HEK293 (cell line): ENCODE measurements at regions not wholly inside any gene's neighbourhood (a gene's known extent, or its start where the extent isn't known, plus 50 kb on each side); places are given as distances from the start of the nearest gene placed in this dataset.

Experiments used
- CTCF ChIA-PET: fragments of 350-600 bp; formaldehyde crosslinking; extraction: SDS; loops from one replicate; lab custom pipeline; 2021; ENCODE audit warnings: antibody characterized with exemption; lab: Yijun Ruan, JAX
- POLR2A ChIA-PET: fragments of 300-600 bp; formaldehyde crosslinking; extraction: SDS; loops from one replicate; lab custom pipeline; 2020; ENCODE audit warnings: antibody characterized with exemption, inconsistent platforms; lab: Yijun Ruan, JAX
- H3K27ac ChIP-seq: fragments of 200-500 bp; sonication (Bioruptor generic); 2 replicates; pipeline ENCODE4 v1.5.1; 2014; ENCODE audit warnings: low read depth, low read length, control low read depth, inconsistent platforms; ENCODE audit errors: extremely low read depth
- H3K36me3 ChIP-seq, 2 experiments: fragments of 200-500 bp in 1 of 2; sonication (Bioruptor generic) in 1 of 2; 1 replicate in 1 of 2; 2 replicates in 1 of 2; pipeline ENCODE4 v1.5.1; 2014 to 2017; ENCODE audit warnings: inconsistent platforms in 2 of 2, low read length in 2 of 2; ENCODE audit not compliant: control insufficient read depth in 2 of 2, insufficient read depth in 1 of 2
- H3K4me1 ChIP-seq: fragments of 200-500 bp; sonication (Bioruptor generic); 2 replicates; pipeline ENCODE4 v1.5.1; 2014; ENCODE audit warnings: mild to moderate bottlenecking, low read length, inconsistent platforms; ENCODE audit not compliant: control insufficient read depth, insufficient read depth
- H3K4me3 ChIP-seq: 2 replicates; pipeline ENCODE4 v1.5.1; 2011; ENCODE audit warnings: low read depth, mild to moderate bottlenecking, control low read depth, low read length, moderate library complexity
- H3K9me3 ChIP-seq: fragments of 200-500 bp; sonication (Bioruptor generic); 2 replicates; pipeline ENCODE4 v1.5.1; 2014; ENCODE audit warnings: low read depth, low read length, inconsistent platforms; ENCODE audit not compliant: control insufficient read depth, insufficient read depth
- OSR2 ChIP-seq: fragments of 450-650 bp; formaldehyde crosslinking; IDR thresholded peaks from 2 replicates; pipeline ENCODE4 v1.5.1; 2016; ENCODE audit warnings: missing biosample characterization, missing genetic modification characterization
- REST ChIP-seq: fragments of 450-650 bp; formaldehyde crosslinking; IDR thresholded peaks from 2 replicates; pipeline ENCODE4 v1.5.1; 2016; ENCODE audit warnings: missing biosample characterization, missing genetic modification characterization
- SP3 ChIP-seq: fragments of 450-650 bp; formaldehyde crosslinking; IDR thresholded peaks from 2 replicates; pipeline ENCODE4 v1.5.1; 2016; ENCODE audit warnings: missing biosample characterization, missing genetic modification characterization
- YY2 ChIP-seq: fragments of 450-650 bp; formaldehyde crosslinking; IDR thresholded peaks from 2 replicates; pipeline ENCODE4 v1.5.1; 2016; ENCODE audit warnings: missing biosample characterization, missing genetic modification characterization
- ZBTB1 ChIP-seq: fragments of 450-650 bp; formaldehyde crosslinking; IDR thresholded peaks from 2 replicates; pipeline ENCODE4 v1.5.1; 2016; ENCODE audit warnings: missing biosample characterization, missing genetic modification characterization
- ZFP69B ChIP-seq: fragments of 450-650 bp; formaldehyde crosslinking; IDR thresholded peaks from 2 replicates; pipeline ENCODE4 v1.5.1; 2016; ENCODE audit warnings: missing biosample characterization, missing genetic modification characterization
- ZNF114 ChIP-seq: fragments of 450-650 bp; formaldehyde crosslinking; IDR thresholded peaks from 2 replicates; pipeline ENCODE4 v1.5.0; 2017; ENCODE audit warnings: missing biosample characterization, missing genetic modification characterization
- ZNF146 ChIP-seq: fragments of 450-650 bp; formaldehyde crosslinking; IDR thresholded peaks from 2 replicates; pipeline ENCODE4 v1.5.1; 2016; ENCODE audit warnings: missing biosample characterization, missing genetic modification characterization
- ZNF2 ChIP-seq: fragments of 450-650 bp; formaldehyde crosslinking; IDR thresholded peaks from 2 replicates; pipeline ENCODE4 v1.5.1; 2016; ENCODE audit warnings: missing biosample characterization, missing genetic modification characterization
- ZNF211 ChIP-seq: fragments of 450-650 bp; formaldehyde crosslinking; IDR thresholded peaks from 2 replicates; pipeline ENCODE4 v1.5.1; 2016; ENCODE audit warnings: low read depth, missing biosample characterization, missing genetic modification characterization
- ZNF23 ChIP-seq: fragments of 450-650 bp; formaldehyde crosslinking; IDR thresholded peaks from 2 replicates; pipeline ENCODE4 v1.5.1; 2016; ENCODE audit warnings: missing biosample characterization, missing genetic modification characterization, borderline replicate concordance
- ZNF26 ChIP-seq: fragments of 450-650 bp; formaldehyde crosslinking; IDR thresholded peaks from 2 replicates; pipeline ENCODE4 v1.5.1; 2016; ENCODE audit warnings: missing biosample characterization, missing genetic modification characterization
- ZNF292 ChIP-seq: fragments of 450-650 bp; formaldehyde crosslinking; IDR thresholded peaks from 2 replicates; pipeline ENCODE4 v1.5.1; 2016; ENCODE audit warnings: low read depth, missing biosample characterization, missing genetic modification characterization, borderline replicate concordance
- ZNF324 ChIP-seq: fragments of 450-650 bp; formaldehyde crosslinking; IDR thresholded peaks from 2 replicates; pipeline ENCODE4 v1.5.1; 2016; ENCODE audit warnings: missing biosample characterization, missing genetic modification characterization
- ZNF404 ChIP-seq: fragments of 450-650 bp; formaldehyde crosslinking; IDR thresholded peaks from 2 replicates; pipeline ENCODE4 v1.5.1; 2017; ENCODE audit warnings: missing biosample characterization, missing genetic modification characterization
- ZNF416 ChIP-seq: fragments of 450-650 bp; formaldehyde crosslinking; IDR thresholded peaks from 2 replicates; pipeline ENCODE4 v1.5.1; 2016; ENCODE audit warnings: missing biosample characterization, missing genetic modification characterization
- ZNF548 ChIP-seq: fragments of 450-650 bp; formaldehyde crosslinking; IDR thresholded peaks from 2 replicates; pipeline ENCODE4 v1.5.1; 2016; ENCODE audit warnings: missing biosample characterization, missing genetic modification characterization
- ZNF561 ChIP-seq: fragments of 450-650 bp; IDR thresholded peaks from 2 replicates; pipeline ENCODE4 v1.5.1; 2018; ENCODE audit warnings: missing biosample characterization, missing genetic modification characterization, borderline replicate concordance
- ZNF600 ChIP-seq: fragments of 450-650 bp; formaldehyde crosslinking; IDR thresholded peaks from 2 replicates; pipeline ENCODE4 v1.5.1; 2016; ENCODE audit warnings: missing biosample characterization, missing genetic modification characterization
- ZNF658 ChIP-seq: fragments of 450-650 bp; formaldehyde crosslinking; IDR thresholded peaks from 2 replicates; pipeline ENCODE4; 2016; ENCODE audit warnings: missing biosample characterization, missing genetic modification characterization
- ZNF660 ChIP-seq: fragments of 450-650 bp; IDR thresholded peaks from 2 replicates; pipeline ENCODE4 v1.5.1; 2018; ENCODE audit warnings: missing biosample characterization, mild to moderate bottlenecking, missing genetic modification characterization
- ZNF704 ChIP-seq: fragments of 450-650 bp; formaldehyde crosslinking; IDR thresholded peaks from 2 replicates; pipeline ENCODE4 v1.5.1; 2016; ENCODE audit warnings: missing biosample characterization, missing genetic modification characterization
- ZNF747 ChIP-seq: fragments of 450-650 bp; formaldehyde crosslinking; IDR thresholded peaks from 2 replicates; pipeline ENCODE4 v1.5.1; 2016; ENCODE audit warnings: missing biosample characterization, missing genetic modification characterization
- ZSCAN4 ChIP-seq: fragments of 450-650 bp; formaldehyde crosslinking; IDR thresholded peaks from 2 replicates; pipeline ENCODE4 v1.5.1; 2017; ENCODE audit warnings: missing biosample characterization, missing genetic modification characterization
- TF ChIP-seq, protein P1 (sequence below): fragments of 450-650 bp; formaldehyde crosslinking; IDR thresholded peaks from 2 replicates; pipeline ENCODE4 v1.5.1; 2016; ENCODE audit warnings: missing biosample characterization, missing genetic modification characterization, borderline replicate concordance
- TF ChIP-seq, protein P2 (sequence below): fragments of 450-650 bp; formaldehyde crosslinking; IDR thresholded peaks from 2 replicates; pipeline ENCODE4 v1.5.1; 2016; ENCODE audit warnings: missing biosample characterization, missing genetic modification characterization
- TF ChIP-seq, protein P3 (sequence below): fragments of 450-650 bp; formaldehyde crosslinking; IDR thresholded peaks from 2 replicates; pipeline ENCODE4 v1.5.1; 2016; ENCODE audit warnings: missing biosample characterization, missing genetic modification characterization

GRCh38 chr2:172223601-172224054, 120.9 kb upstream of the DLX2 start (continued):
- TF ChIP-seq ZNF416 (tag by site-specific recombination) (no peak), ZNF26 (no peak), ZNF660 (tag by site-specific recombination) (no peak), ZNF561 (tag by site-specific recombination) (no peak), ZNF146 (tag by site-specific recombination) (no peak), ZBTB1 (tag by site-specific recombination) (no peak), REST (tag by site-specific recombination) (no peak), ZSCAN4 (tag by site-specific recombination) (no peak), ZNF658 (tag by site-specific recombination) (no peak), ZNF548 (no peak), ZNF114 (tag by site-specific recombination) (no peak)
- TF ChIP-seq, protein P1, sequence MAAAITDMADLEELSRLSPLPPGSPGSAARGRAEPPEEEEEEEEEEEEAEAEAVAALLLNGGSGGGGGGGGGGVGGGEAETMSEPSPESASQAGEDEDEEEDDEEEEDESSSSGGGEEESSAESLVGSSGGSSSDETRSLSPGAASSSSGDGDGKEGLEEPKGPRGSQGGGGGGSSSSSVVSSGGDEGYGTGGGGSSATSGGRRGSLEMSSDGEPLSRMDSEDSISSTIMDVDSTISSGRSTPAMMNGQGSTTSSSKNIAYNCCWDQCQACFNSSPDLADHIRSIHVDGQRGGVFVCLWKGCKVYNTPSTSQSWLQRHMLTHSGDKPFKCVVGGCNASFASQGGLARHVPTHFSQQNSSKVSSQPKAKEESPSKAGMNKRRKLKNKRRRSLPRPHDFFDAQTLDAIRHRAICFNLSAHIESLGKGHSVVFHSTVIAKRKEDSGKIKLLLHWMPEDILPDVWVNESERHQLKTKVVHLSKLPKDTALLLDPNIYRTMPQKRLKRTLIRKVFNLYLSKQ (tag by site-specific recombination): no peak

DNA sequence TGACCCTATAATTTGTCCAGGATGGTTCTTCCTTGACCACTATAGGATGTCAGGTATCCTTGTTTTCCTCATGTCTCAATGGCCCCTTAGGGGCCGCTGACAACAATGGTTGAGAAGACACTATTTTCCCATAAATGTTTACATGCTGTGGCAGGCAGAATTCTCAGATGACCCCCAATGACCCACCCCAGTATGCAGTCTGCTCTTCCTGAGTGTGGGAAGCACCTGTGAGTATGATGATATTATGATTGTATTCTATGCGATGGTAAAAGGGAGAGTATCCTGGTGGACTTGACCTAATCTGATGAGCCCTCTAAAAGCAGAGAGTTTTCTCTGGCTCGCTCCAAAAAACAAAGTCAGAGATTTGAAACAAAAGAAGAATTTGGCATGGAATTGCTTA, 123.1 kb upstream of the DLX2 start:
- CTCF ChIA-PET: no interaction called here
- no peak overlapping the region for H3K27ac ChIP-seq
- TF ChIP-seq ZNF404 (no peak), ZNF704 (tag by site-specific recombination) (no peak), OSR2 (no peak), ZNF211 (tag by site-specific recombination) (no peak), ZFP69B (tag by site-specific recombination) (no peak), ZNF747 (no peak), ZNF292 (no peak), YY2 (tag by site-specific recombination) (no peak), ZNF324 (tag by site-specific recombination) (no peak), ZNF146 (tag by site-specific recombination) (no peak), ZNF23 (tag by site-specific recombination) (no peak), ZNF2 (tag by site-specific recombination) (no peak), SP3 (tag by site-specific recombination) (no peak), ZNF600 (no peak)
- TF ChIP-seq, protein P2, sequence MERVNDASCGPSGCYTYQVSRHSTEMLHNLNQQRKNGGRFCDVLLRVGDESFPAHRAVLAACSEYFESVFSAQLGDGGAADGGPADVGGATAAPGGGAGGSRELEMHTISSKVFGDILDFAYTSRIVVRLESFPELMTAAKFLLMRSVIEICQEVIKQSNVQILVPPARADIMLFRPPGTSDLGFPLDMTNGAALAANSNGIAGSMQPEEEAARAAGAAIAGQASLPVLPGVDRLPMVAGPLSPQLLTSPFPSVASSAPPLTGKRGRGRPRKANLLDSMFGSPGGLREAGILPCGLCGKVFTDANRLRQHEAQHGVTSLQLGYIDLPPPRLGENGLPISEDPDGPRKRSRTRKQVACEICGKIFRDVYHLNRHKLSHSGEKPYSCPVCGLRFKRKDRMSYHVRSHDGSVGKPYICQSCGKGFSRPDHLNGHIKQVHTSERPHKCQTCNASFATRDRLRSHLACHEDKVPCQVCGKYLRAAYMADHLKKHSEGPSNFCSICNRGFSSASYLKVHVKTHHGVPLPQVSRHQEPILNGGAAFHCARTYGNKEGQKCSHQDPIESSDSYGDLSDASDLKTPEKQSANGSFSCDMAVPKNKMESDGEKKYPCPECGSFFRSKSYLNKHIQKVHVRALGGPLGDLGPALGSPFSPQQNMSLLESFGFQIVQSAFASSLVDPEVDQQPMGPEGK (tag by site-specific recombination): no peak
- TF ChIP-seq, protein P3, sequence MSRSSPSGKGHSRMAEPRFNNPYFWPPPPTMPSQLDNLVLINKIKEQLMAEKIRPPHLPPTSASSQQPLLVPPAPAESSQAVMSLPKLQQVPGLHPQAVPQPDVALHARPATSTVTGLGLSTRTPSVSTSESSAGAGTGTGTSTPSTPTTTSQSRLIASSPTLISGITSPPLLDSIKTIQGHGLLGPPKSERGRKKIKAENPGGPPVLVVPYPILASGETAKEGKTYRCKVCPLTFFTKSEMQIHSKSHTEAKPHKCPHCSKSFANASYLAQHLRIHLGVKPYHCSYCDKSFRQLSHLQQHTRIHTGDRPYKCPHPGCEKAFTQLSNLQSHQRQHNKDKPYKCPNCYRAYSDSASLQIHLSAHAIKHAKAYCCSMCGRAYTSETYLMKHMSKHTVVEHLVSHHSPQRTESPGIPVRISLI (tag by site-specific recombination): no peak
- H3K4me3 ChIP-seq: no peak overlapping the region
- H3K9me3 ChIP-seq: no peaks in the 10 kb centered on the region
- POLR2A ChIA-PET: no interaction called here
- H3K4me1 ChIP-seq: no peaks in the 10 kb centered on the region
- no peaks in the 10 kb centered on the region for H3K36me3 ChIP-seq
